K562 (cell line): ENCODE measurements at regions not wholly inside any gene's neighbourhood (a gene's known extent, or its start where the extent isn't known, plus 50 kb on each side); places are given as distances from the start of the nearest gene placed in this dataset.

ENCODE experiments used
- RAD21 ChIP-seq, 2 experiments: fragments of 250-450 bp in 1 of 2; fragments of 450-650 bp in 1 of 2; sonication (Bioruptor Pico) in 1 of 2; formaldehyde crosslinking in 1 of 2; IDR thresholded peaks in 1 of 2; conservative IDR thresholded peaks in 1 of 2; 2 replicates each; pipeline versions ENCODE4 v1.4.0 to v1.8.0; 2020 to 2022; ENCODE audit warnings: mild to moderate bottlenecking in 2 of 2, moderate library complexity in 1 of 2
- ZNF354B ChIP-seq: fragments of 250-450 bp; sonication (Bioruptor Pico); IDR thresholded peaks from 2 replicates; pipeline ENCODE4 v1.4.0; 2020
- TF ChIP-seq, protein P1 (sequence below), 2 experiments: fragments of 200-800 bp in 1 of 2; sonication (Bioruptor generic) in 1 of 2; sonication (generic) in 1 of 2; formaldehyde crosslinking in 1 of 2; IDR thresholded peaks in 1 of 2; conservative IDR thresholded peaks in 1 of 2; 2 replicates each; pipeline versions ENCODE4 v1.5.0 to v1.6.1; 2016 to 2020; ENCODE audit warnings: missing compliant biosample characterization in 1 of 2, missing genetic modification characterization in 1 of 2, missing genetic modification reagents in 1 of 2
- TF ChIP-seq, protein P2 (sequence below), 3 experiments: IDR thresholded peaks in 2 of 3; conservative IDR thresholded peaks in 1 of 3; 2 replicates each; pipeline ENCODE4 v1.5.1; 2011 to 2012; ENCODE audit warnings: low read length in 3 of 3, mild to moderate bottlenecking in 3 of 3, control low read depth in 2 of 3, improper control_type of control experiment in 1 of 3, inconsistent platforms in 1 of 3, low read depth in 1 of 3, mixed read lengths in 1 of 3, moderate library complexity in 1 of 3; ENCODE audit not compliant: insufficient read depth in 2 of 3

DNA sequence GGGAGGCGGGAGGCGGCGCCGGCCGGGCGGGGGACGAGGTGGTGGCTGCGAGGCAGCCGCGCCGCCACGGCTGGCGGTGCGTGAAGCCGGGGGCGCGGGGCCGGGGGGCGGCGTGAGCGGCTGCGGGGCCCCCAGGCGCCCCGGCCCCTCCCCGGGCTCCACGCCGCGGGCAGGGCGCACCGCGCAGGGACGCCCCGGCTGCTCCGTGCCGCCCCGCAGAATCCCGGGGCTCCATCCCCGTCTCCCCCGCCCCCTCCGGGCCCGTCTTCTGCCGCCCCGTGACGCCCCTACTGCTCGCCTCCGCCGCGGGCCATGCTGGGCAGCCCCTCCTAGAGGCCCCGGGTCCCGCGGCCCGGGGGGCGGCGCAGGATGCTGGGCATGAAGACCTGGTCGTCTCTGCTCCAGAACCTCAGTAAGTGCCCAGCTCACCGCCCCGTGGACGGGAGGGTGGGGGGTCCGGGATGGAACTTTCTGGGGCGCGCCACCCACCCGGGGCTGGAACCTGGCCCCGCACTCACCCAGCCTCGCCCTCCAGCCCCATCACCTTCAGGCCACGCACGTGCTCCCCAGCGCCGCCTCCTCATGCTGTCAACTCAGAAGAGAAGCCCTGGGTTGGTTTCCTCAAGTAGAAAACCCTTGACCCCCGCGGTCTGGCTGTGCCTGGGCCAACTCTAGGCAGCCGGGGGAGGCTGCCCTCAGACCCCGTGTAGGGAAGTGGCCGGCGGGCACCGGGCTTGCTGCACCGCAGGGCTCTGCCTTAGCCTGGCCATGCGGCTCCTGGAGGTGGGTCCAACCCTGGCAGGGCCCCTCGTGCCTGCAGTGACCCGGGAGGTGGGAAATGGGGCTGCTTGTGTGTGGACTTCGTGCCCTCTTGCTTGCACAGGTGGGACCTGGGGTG, 150.2 kb upstream of the GSE1 start:
- no peak for TF ChIP-seq RAD21 (CRISPR knock-in tag; conservative IDR thresholded peaks at IDR 0.05 in 1 of 2, IDR thresholded peaks at IDR 0.05 in 1 of 2)
- TF ChIP-seq, protein P1, sequence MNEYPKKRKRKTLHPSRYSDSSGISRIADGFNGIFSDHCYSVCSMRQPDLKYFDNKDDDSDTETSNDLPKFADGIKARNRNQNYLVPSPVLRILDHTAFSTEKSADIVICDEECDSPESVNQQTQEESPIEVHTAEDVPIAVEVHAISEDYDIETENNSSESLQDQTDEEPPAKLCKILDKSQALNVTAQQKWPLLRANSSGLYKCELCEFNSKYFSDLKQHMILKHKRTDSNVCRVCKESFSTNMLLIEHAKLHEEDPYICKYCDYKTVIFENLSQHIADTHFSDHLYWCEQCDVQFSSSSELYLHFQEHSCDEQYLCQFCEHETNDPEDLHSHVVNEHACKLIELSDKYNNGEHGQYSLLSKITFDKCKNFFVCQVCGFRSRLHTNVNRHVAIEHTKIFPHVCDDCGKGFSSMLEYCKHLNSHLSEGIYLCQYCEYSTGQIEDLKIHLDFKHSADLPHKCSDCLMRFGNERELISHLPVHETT (CRISPR knock-in tag; conservative IDR thresholded peaks at IDR 0.05 in 1 of 2, IDR thresholded peaks at IDR 0.05 in 1 of 2) = peak in 1 of 2 experiments; percentile 53; a peak in 1 of 4 replicates
- TF ChIP-seq, protein P2, sequence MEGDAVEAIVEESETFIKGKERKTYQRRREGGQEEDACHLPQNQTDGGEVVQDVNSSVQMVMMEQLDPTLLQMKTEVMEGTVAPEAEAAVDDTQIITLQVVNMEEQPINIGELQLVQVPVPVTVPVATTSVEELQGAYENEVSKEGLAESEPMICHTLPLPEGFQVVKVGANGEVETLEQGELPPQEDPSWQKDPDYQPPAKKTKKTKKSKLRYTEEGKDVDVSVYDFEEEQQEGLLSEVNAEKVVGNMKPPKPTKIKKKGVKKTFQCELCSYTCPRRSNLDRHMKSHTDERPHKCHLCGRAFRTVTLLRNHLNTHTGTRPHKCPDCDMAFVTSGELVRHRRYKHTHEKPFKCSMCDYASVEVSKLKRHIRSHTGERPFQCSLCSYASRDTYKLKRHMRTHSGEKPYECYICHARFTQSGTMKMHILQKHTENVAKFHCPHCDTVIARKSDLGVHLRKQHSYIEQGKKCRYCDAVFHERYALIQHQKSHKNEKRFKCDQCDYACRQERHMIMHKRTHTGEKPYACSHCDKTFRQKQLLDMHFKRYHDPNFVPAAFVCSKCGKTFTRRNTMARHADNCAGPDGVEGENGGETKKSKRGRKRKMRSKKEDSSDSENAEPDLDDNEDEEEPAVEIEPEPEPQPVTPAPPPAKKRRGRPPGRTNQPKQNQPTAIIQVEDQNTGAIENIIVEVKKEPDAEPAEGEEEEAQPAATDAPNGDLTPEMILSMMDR (IDR thresholded peaks at IDR 0.05 in 2 of 3, conservative IDR thresholded peaks at IDR 0.05 in 1 of 3; ENCODE audit: insufficient read depth in 2 of 3, low read depth in 1 of 3, low read length in 3 of 3) = no peak
- no peak for TF ChIP-seq ZNF354B (CRISPR knock-in tag)
